B cell (primary cell): ENCODE measurements at regions not wholly inside any gene's neighbourhood (a gene's known extent, or its start where the extent isn't known, plus 50 kb on each side); places are given as distances from the start of the nearest gene placed in this dataset.

Experiments used
- ATAC-seq: fragments of 200-7000 bp; cut with Tn5 transposase; one replicate; pipeline ENCODE4 v1.10.0; 2021; ENCODE audit warnings: low read depth, mild to moderate bottlenecking, moderate number of reproducible peaks, moderate library complexity
- CTCF ChIA-PET: fragments of 350-600 bp; sonication (Branson Sonifier 250); formaldehyde crosslinking; loops from one replicate; lab custom pipeline; 2021; ENCODE audit warnings: antibody characterized with exemption, inconsistent platforms; lab: Charles Lee
- POLR2A ChIA-PET: fragments of 350-600 bp; sonication (Branson Sonifier 250); formaldehyde crosslinking; loops from one replicate; lab custom pipeline; 2021; ENCODE audit warnings: antibody characterized with exemption; lab: Charles Lee
- DNase-seq: peaks from one replicate; pipeline ENCODE4 v3.0.0; 2013
- H2AFZ ChIP-seq: 2 replicates; pipeline ENCODE4 v1.6.1; 2012; ENCODE audit warnings: mild to moderate bottlenecking, low read depth, low read length; ENCODE audit not compliant: insufficient read depth, poor library complexity, severe bottlenecking
- H3K27ac ChIP-seq, 2 donors: 1 replicate in 1 of 2; 2 replicates in 1 of 2; pipeline ENCODE4 v1.5.1; 2012 to 2013; ENCODE audit warnings: low read length in 2 of 2, mild to moderate bottlenecking in 2 of 2, moderate library complexity in 1 of 2
- H3K27me3 ChIP-seq, 4 experiments: fragments of 200-600 bp in 1 of 4; sonication (generic) in 1 of 4; replicated peaks in 1 of 4; 1 replicate in 2 of 4; 2 replicates in 2 of 4; pipeline versions ENCODE4 v1.6.1 to v1.7.0; 2013 to 2016; ENCODE audit warnings: low read length in 3 of 4, mild to moderate bottlenecking in 2 of 4, mixed read lengths in 1 of 4, moderate library complexity in 1 of 4; ENCODE audit not compliant: insufficient read depth in 4 of 4, control insufficient read depth in 3 of 4; ENCODE audit errors: control extremely low read depth in 1 of 4
- H3K36me3 ChIP-seq, 2 experiments: replicated peaks in 1 of 2; 1 replicate in 1 of 2; 2 replicates in 1 of 2; pipeline versions ENCODE4 v1.6.1 to v1.7.1; 2013; ENCODE audit warnings: low read length in 1 of 2; ENCODE audit not compliant: insufficient read depth in 2 of 2, control insufficient read depth in 1 of 2; ENCODE audit errors: control extremely low read depth in 1 of 2, extremely low read depth in 1 of 2
- H3K4me1 ChIP-seq, 2 donors: fragments of 200-600 bp in 1 of 2; sonication (generic) in 1 of 2; 1 replicate in 1 of 2; 2 replicates in 1 of 2; pipeline versions ENCODE4 v1.5.1 to v1.6.1; 2013 to 2017; ENCODE audit warnings: low read length in 2 of 2; ENCODE audit not compliant: control insufficient read depth in 2 of 2, insufficient read depth in 2 of 2
- H3K4me2 ChIP-seq: replicated peaks from 2 replicates; pipeline ENCODE3; 2012; ENCODE audit warnings: mild to moderate bottlenecking, low read depth, low read length; ENCODE audit not compliant: poor library complexity, severe bottlenecking
- H3K4me3 ChIP-seq, 5 experiments: fragments of 200-600 bp in 1 of 5; sonication (generic) in 1 of 5; 1 replicate in 3 of 5; 2 replicates in 2 of 5; pipeline versions ENCODE4 v1.5.1 to v1.7.0; 2011 to 2016; ENCODE audit warnings: low read length in 4 of 5, mild to moderate bottlenecking in 4 of 5, low read depth in 2 of 5, control low read depth in 1 of 5, moderate library complexity in 1 of 5; ENCODE audit not compliant: insufficient read depth in 1 of 5; ENCODE audit errors: control extremely low read depth in 1 of 5, extremely low read depth in 1 of 5
- H3K79me2 ChIP-seq: fragments of 200-600 bp; sonication (generic); one replicate; pipeline ENCODE4 v1.6.0; 2016; ENCODE audit warnings: low read length; ENCODE audit not compliant: control insufficient read depth, insufficient read depth
- H3K9ac ChIP-seq: fragments of 200-600 bp; sonication (generic); 2 replicates; pipeline ENCODE4 v1.6.1; 2017; ENCODE audit warnings: mild to moderate bottlenecking, low read length, moderate library complexity
- H3K9me3 ChIP-seq, 3 donors: one replicate each; pipeline versions ENCODE4 v1.6.1 to v1.7.1; 2013; ENCODE audit warnings: low read length in 2 of 3; ENCODE audit not compliant: control insufficient read depth in 2 of 3, insufficient read depth in 1 of 3; ENCODE audit errors: control extremely low read depth in 1 of 3
- H4K20me1 ChIP-seq: 2 replicates; pipeline ENCODE4 v1.6.0; 2012; ENCODE audit warnings: mild to moderate bottlenecking, low read length; ENCODE audit not compliant: insufficient read depth, control insufficient read depth, poor library complexity, severe bottlenecking
- H3K27ac Mint-ChIP-seq: one replicate; pipeline ENCODE4 v1.8.0; 2021; ENCODE audit warnings: mixed read lengths
- H3K27me3 Mint-ChIP-seq: one replicate; pipeline ENCODE4 v1.8.0; 2021; ENCODE audit warnings: mixed read lengths
- H3K4me1 Mint-ChIP-seq: one replicate; pipeline ENCODE4 v1.8.0; 2021; ENCODE audit warnings: mixed read lengths
- H3K4me3 Mint-ChIP-seq: one replicate; pipeline ENCODE4 v1.8.0; 2021; ENCODE audit warnings: mixed read lengths
- H3K9me3 Mint-ChIP-seq: one replicate; pipeline ENCODE4 v1.8.0; 2022; ENCODE audit warnings: mixed read lengths; ENCODE audit not compliant: insufficient read depth
- EZH2 ChIP-seq: IDR thresholded peaks from 2 replicates; pipeline ENCODE4 v1.6.1; 2012; ENCODE audit warnings: borderline replicate concordance, low read depth, mild to moderate bottlenecking, moderate library complexity, low read length; ENCODE audit not compliant: insufficient read depth, poor library complexity, severe bottlenecking
- WGBS: methylation state at CpG from one replicate; pipeline ENCODE4 v1.1.5; 2013; ENCODE audit warnings: missing lambda C conversion rate; ENCODE audit not compliant: insufficient coverage; 5-methylcytosine and 5-hydroxymethylcytosine counted together
- intact Hi-C: fragments of 100-400 bp; cut with micrococcal nuclease; formaldehyde crosslinking; loops from one replicate; pipeline ENCODE4 v1.10.0; 2022
- TF ChIP-seq, protein P1 (sequence below): fragments of 200-600 bp; IDR thresholded peaks from one replicate; pipeline ENCODE4 v1.8.0; 2022; ENCODE audit warnings: antibody characterized with exemption, mild to moderate bottlenecking

DNA sequence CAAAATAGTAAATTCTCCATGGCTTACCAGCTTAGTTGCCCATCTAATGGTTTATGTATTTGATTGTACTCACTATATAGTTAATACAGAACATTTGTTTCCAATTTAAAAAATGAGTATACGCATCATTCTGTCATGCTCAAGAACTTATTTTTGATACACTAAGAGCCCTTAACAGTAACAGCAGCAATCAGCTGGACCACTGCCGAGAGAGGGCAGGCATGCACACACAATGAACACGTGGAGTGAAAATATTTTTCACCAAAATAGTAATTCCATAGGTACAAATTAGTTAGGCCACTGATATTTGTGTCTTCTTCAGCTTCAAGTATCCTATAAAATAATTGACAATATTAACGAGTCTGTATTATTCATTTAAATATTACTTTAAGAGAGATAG is 109.9 kb downstream of the KLF12 start:
- H3K4me1 Mint-ChIP-seq: peaks cover 64% of the 10 kb centered on the region
- ChIA-PET CTCF (interaction anchor here (1.7 kb wide), 1 partner anchor 263 kb away, joined by 8 read pairs; no protein-coding TSS in a partner anchor), POLR2A (no interaction called here)
- peaks cover 20 to 40% of the 10 kb centered on the region in 2 donors for H3K4me1 ChIP-seq
- WGBS: no CpG with 5 or more reads among the region's 4 CpGs
- TF ChIP-seq, protein P1, sequence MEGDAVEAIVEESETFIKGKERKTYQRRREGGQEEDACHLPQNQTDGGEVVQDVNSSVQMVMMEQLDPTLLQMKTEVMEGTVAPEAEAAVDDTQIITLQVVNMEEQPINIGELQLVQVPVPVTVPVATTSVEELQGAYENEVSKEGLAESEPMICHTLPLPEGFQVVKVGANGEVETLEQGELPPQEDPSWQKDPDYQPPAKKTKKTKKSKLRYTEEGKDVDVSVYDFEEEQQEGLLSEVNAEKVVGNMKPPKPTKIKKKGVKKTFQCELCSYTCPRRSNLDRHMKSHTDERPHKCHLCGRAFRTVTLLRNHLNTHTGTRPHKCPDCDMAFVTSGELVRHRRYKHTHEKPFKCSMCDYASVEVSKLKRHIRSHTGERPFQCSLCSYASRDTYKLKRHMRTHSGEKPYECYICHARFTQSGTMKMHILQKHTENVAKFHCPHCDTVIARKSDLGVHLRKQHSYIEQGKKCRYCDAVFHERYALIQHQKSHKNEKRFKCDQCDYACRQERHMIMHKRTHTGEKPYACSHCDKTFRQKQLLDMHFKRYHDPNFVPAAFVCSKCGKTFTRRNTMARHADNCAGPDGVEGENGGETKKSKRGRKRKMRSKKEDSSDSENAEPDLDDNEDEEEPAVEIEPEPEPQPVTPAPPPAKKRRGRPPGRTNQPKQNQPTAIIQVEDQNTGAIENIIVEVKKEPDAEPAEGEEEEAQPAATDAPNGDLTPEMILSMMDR: no peak
- TF ChIP-seq EZH2: no peak
- peaks cover 73% of the 10 kb centered on the region for H3K79me2 ChIP-seq
- H3K4me3 ChIP-seq: no peak overlapping the region
- peaks cover 5 to 8% of the 10 kb centered on the region in 2 experiments for H3K36me3 ChIP-seq
- H3K27me3 Mint-ChIP-seq: no peaks in the 10 kb centered on the region
- no peak overlapping the region for H3K9ac ChIP-seq
- no peak for ATAC-seq
- H3K9me3 ChIP-seq: peaks cover 1 to 4% (median 3%) of the 10 kb centered on the region in 3 donors
- H3K27me3 ChIP-seq: no peaks in the 10 kb centered on the region
- no peak overlapping the region for H3K4me3 Mint-ChIP-seq
- no peak for DNase-seq
- no peak overlapping the region for H3K27ac Mint-ChIP-seq
- H2AFZ ChIP-seq: no peak overlapping the region
- H4K20me1 ChIP-seq: no peaks in the 10 kb centered on the region
- H3K9me3 Mint-ChIP-seq: no peaks in the 10 kb centered on the region
- H3K4me2 ChIP-seq: no peak overlapping the region
- H3K27ac ChIP-seq: no peak overlapping the region
- intact Hi-C loops: loop anchor here (10.0 kb wide), 2 partner anchors 110 to 260 kb away; partner anchors contain the start of gene KLF12

GRCh38 chr13:74023484-74023883 is 110.7 kb downstream of the KLF12 start:
- POLR2A ChIA-PET: no interaction called here
- Mint-ChIP-seq H3K9me3 (no peaks in the 10 kb centered on the region), H3K27me3 (no peaks in the 10 kb centered on the region), H3K4me1 (peaks cover 58% of the 10 kb centered on the region), H3K4me3 (no peak overlapping the region), H3K27ac (no peak overlapping the region)
- no CpG with 5 or more reads among the region's 2 CpGs for WGBS
- TF ChIP-seq, protein P1: no peak
- TF ChIP-seq EZH2: no peak
- Histone ChIP-seq H3K9me3 (peaks cover 1 to 4% (median 3%) of the 10 kb centered on the region in 3 donors), H3K4me1 (peaks cover 20 to 35% of the 10 kb centered on the region in 2 donors), H3K27ac (no peak overlapping the region), H3K4me3 (no peak overlapping the region), H3K27me3 (no peaks in the 10 kb centered on the region), H3K36me3 (peaks cover 5 to 8% of the 10 kb centered on the region in 2 experiments), H2AFZ (no peak overlapping the region), H4K20me1 (no peaks in the 10 kb centered on the region), H3K79me2 (peaks cover 70% of the 10 kb centered on the region), H3K9ac (no peak overlapping the region), H3K4me2 (no peak overlapping the region)
- intact Hi-C loops: loop anchor here (10.0 kb wide), 2 partner anchors 111 to 261 kb away; partner anchors contain the start of gene KLF12
- CTCF ChIA-PET: no interaction called here
- DNase-seq (no peak), ATAC-seq (no peak)
